Left lung (tissue), 4 donors: ENCODE measurements at regions not wholly inside any gene's neighbourhood (a gene's known extent, or its start where the extent isn't known, plus 50 kb on each side); places are given as distances from the start of the nearest gene placed in this dataset.
A peak's percentile ranks its signal among the peaks of the same experiment; 100 is the strongest.

Experiments used
- ATAC-seq: fragments of 200-7000 bp; cut with Tn5 transposase; one replicate; pipeline ENCODE4 v1.9.1; 2020; ENCODE audit warnings: moderate library complexity
- DNase-seq, 4 donors: peaks; one replicate each; pipeline ENCODE4 v3.0.0-alpha.2; 2013 to 2020
- H3K27ac ChIP-seq, 2 donors: fragments of 200-600 bp; sonication (generic) in 1 of 2; one replicate each; pipeline versions ENCODE4 v1.5.0 to v1.8.0; 2020 to 2021
- H3K27me3 ChIP-seq, 2 donors: fragments of 200-600 bp; sonication (generic) in 1 of 2; one replicate each; pipeline versions ENCODE4 v1.5.0 to v1.8.0; 2020 to 2021
- H3K36me3 ChIP-seq, 2 donors: fragments of 200-600 bp; sonication (generic) in 1 of 2; one replicate each; pipeline versions ENCODE4 v1.5.0 to v1.8.0; 2020 to 2021
- H3K4me1 ChIP-seq, 2 donors: fragments of 200-600 bp; one replicate each; pipeline ENCODE4 v1.8.0; 2021
- H3K4me3 ChIP-seq, 2 donors: fragments of 200-600 bp; sonication (generic) in 1 of 2; one replicate each; pipeline versions ENCODE4 v1.5.0 to v1.8.0; 2020 to 2021; ENCODE audit warnings: mild to moderate bottlenecking in 1 of 2
- H3K9me3 ChIP-seq, 2 donors: fragments of 200-600 bp; sonication (generic) in 1 of 2; one replicate each; pipeline versions ENCODE4 v1.5.0 to v1.8.0; 2020 to 2021
- intact Hi-C, 2 donors: fragments of 100-400 bp; cut with DNase I; formaldehyde crosslinking; loops; one replicate each; pipeline versions ENCODE4 v1.11.2 to v1.14.2; 2022
- TF ChIP-seq, protein P1 (sequence below), 2 donors: fragments of 200-600 bp; sonication (generic) in 1 of 2; IDR thresholded peaks; one replicate each; pipeline versions ENCODE4 v1.5.0 to v1.8.0; 2021; ENCODE audit warnings: antibody characterized with exemption in 2 of 2
- donor health status: DM: no; HTN: yes; CAD: no.
- donor health status: DM: no; HTN: no; CAD: no.

GRCh38 chr5:174325431-174325830 lies 279.9 kb downstream of the NSG2 start:
- Histone ChIP-seq H3K9me3 (no peaks in the 10 kb centered on the region), H3K27me3 (peaks cover 3 to 59% of the 10 kb centered on the region in 2 donors), H3K27ac (no peak overlapping the region), H3K4me1 (no peaks in the 10 kb centered on the region), H3K4me3 (no peak overlapping the region), H3K36me3 (no peaks in the 10 kb centered on the region)
- DNase-seq (no peak), ATAC-seq (no peak)
- TF ChIP-seq, protein P1, sequence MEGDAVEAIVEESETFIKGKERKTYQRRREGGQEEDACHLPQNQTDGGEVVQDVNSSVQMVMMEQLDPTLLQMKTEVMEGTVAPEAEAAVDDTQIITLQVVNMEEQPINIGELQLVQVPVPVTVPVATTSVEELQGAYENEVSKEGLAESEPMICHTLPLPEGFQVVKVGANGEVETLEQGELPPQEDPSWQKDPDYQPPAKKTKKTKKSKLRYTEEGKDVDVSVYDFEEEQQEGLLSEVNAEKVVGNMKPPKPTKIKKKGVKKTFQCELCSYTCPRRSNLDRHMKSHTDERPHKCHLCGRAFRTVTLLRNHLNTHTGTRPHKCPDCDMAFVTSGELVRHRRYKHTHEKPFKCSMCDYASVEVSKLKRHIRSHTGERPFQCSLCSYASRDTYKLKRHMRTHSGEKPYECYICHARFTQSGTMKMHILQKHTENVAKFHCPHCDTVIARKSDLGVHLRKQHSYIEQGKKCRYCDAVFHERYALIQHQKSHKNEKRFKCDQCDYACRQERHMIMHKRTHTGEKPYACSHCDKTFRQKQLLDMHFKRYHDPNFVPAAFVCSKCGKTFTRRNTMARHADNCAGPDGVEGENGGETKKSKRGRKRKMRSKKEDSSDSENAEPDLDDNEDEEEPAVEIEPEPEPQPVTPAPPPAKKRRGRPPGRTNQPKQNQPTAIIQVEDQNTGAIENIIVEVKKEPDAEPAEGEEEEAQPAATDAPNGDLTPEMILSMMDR (IDR thresholded peaks at IDR 0.05) = no peak
- intact Hi-C loops = no loop called here

DNA sequence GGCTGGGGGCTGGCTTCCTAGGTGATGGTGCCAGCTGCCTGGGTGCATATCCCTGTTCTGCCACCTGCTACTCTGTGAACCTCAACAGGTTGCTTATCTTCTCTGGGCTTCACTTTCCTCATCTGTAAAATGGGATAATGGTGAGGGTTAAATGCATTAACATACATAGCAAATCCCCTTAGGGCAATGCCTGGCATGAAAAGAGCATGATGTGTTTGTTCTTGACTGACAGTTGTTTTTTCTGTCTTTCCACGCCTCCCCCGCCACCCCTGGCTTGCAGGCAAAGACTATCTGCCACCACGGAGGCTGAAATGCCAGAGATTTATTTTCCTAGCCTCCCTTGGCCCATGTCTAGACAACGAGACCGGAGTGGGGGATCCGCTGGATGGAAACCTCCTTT lies 280.5 kb downstream of the NSG2 start:
- DNase-seq = no peak
- no peak for ATAC-seq
- Histone ChIP-seq H3K27ac (no peak overlapping the region), H3K4me1 (no peaks in the 10 kb centered on the region), H3K27me3 (peaks cover 3 to 59% of the 10 kb centered on the region in 2 donors), H3K4me3 (no peak overlapping the region), H3K9me3 (no peaks in the 10 kb centered on the region), H3K36me3 (no peaks in the 10 kb centered on the region)
- intact Hi-C loops = no loop called here
- TF ChIP-seq, protein P1 (IDR thresholded peaks at IDR 0.05) = no peak

GRCh38 chr5:174326372-174326771 lies 280.9 kb downstream of the NSG2 start:
- DNase-seq = no peak
- Histone ChIP-seq H3K27ac (no peak overlapping the region), H3K4me1 (no peaks in the 10 kb centered on the region), H3K9me3 (no peaks in the 10 kb centered on the region), H3K4me3 (no peak overlapping the region), H3K27me3 (peaks cover 3 to 55% of the 10 kb centered on the region in 2 donors), H3K36me3 (no peaks in the 10 kb centered on the region)
- intact Hi-C loops = no loop called here
- TF ChIP-seq, protein P1 (IDR thresholded peaks at IDR 0.05) = no peak
- no peak for ATAC-seq

- H3K36me3 ChIP-seq = no peaks in the 10 kb centered on the region
- no peaks in the 10 kb centered on the region for H3K9me3 ChIP-seq
- H3K4me3 ChIP-seq = no peak overlapping the region
- TF ChIP-seq, protein P1 (IDR thresholded peaks at IDR 0.05) = peak; percentile 57 to 58
- DNase-seq (peak in 2 of 4 donors; percentile 51 to 60), ATAC-seq (peak; percentile 84)
- H3K4me1 ChIP-seq = no peaks in the 10 kb centered on the region
- H3K27me3 ChIP-seq = peaks cover 3 to 47% of the 10 kb centered on the region in 2 donors
- no peak overlapping the region for H3K27ac ChIP-seq
- intact Hi-C loops = no loop called here
Measured at GRCh38 chr5:174327317-174327864, 281.9 kb downstream of the NSG2 start.

- no peaks in the 10 kb centered on the region for H3K4me1 ChIP-seq
- ATAC-seq (no peak), DNase-seq (no peak)
- TF ChIP-seq, protein P1 (IDR thresholded peaks at IDR 0.05) = no peak
- H3K9me3 ChIP-seq = no peaks in the 10 kb centered on the region
- no peak overlapping the region for H3K4me3 ChIP-seq
- H3K27me3 ChIP-seq = peaks cover 3 to 46% of the 10 kb centered on the region in 2 donors
- H3K27ac ChIP-seq = no peak overlapping the region
- H3K36me3 ChIP-seq = no peaks in the 10 kb centered on the region
- intact Hi-C loops = no loop called here
Measured at GRCh38 chr5:174327896-174328295, 282.4 kb downstream of the NSG2 start.
